ENCODE measurements at regions not wholly inside any gene's neighbourhood (a gene's known extent, or its start where the extent isn't known, plus 50 kb on each side); places are given as distances from the start of the nearest gene placed in this dataset.

DNA sequence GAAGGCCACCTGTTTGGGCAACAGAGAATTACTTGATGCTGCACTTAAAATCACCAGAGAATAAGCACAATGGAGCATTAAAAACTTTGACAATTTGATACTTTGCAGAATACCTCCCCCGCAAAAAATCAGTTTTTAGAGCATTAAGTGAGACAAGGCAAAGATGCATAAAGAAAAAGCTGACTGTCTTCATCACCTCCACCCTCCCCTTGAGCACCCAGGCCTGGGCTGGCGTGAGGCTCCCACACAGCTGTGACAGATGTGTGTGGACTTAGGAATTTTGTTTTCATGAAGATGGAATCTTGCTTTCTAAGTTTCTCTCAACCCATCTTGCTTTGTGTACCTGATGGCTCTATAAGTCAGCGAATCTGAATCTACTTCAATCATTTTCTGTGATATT, 242.2 kb downstream of the EMX2 start:
- TF ChIP-seq, protein P1, sequence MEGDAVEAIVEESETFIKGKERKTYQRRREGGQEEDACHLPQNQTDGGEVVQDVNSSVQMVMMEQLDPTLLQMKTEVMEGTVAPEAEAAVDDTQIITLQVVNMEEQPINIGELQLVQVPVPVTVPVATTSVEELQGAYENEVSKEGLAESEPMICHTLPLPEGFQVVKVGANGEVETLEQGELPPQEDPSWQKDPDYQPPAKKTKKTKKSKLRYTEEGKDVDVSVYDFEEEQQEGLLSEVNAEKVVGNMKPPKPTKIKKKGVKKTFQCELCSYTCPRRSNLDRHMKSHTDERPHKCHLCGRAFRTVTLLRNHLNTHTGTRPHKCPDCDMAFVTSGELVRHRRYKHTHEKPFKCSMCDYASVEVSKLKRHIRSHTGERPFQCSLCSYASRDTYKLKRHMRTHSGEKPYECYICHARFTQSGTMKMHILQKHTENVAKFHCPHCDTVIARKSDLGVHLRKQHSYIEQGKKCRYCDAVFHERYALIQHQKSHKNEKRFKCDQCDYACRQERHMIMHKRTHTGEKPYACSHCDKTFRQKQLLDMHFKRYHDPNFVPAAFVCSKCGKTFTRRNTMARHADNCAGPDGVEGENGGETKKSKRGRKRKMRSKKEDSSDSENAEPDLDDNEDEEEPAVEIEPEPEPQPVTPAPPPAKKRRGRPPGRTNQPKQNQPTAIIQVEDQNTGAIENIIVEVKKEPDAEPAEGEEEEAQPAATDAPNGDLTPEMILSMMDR (IDR thresholded peaks at IDR 0.05): no peak
- TF ChIP-seq POLR2A (IDR thresholded peaks at IDR 0.05) (no peak), EP300 (IDR thresholded peaks at IDR 0.05) (no peak)
